WTC11 (cell line): ENCODE measurements at regions not wholly inside any gene's neighbourhood (a gene's known extent, or its start where the extent isn't known, plus 50 kb on each side); places are given as distances from the start of the nearest gene placed in this dataset.

Experiments
- ATAC-seq: fragments of 200-7000 bp; cut with Tn5 transposase; 2 replicates; pipeline ENCODE4 v1.10.0; 2021; ENCODE audit warnings: mild to moderate bottlenecking, moderate library complexity
- CTCF ChIA-PET: fragments of 300-600 bp; sonication (Branson Sonifier 250); formaldehyde crosslinking; loops from one replicate; lab custom pipeline; 2021; ENCODE audit warnings: antibody characterized with exemption; lab: Charles Lee
- POLR2A ChIA-PET: fragments of 350-600 bp; sonication (Branson Sonifier 250); formaldehyde crosslinking; loops from one replicate; lab custom pipeline; 2021; ENCODE audit warnings: antibody characterized with exemption; lab: Charles Lee
- DNase-seq: peaks from one replicate; pipeline ENCODE4 v3.0.0; 2021; ENCODE audit warnings: low spot score
- H3K27ac Mint-ChIP-seq: 2 replicates; pipeline ENCODE4 v1.8.0; 2021; ENCODE audit warnings: mixed read lengths
- H3K27me3 Mint-ChIP-seq: 2 replicates; pipeline ENCODE4 v1.8.0; 2021; ENCODE audit warnings: low read depth, mild to moderate bottlenecking, moderate library complexity, mixed read lengths
- H3K36me3 Mint-ChIP-seq: 2 replicates; pipeline ENCODE4 v1.8.0; 2021; ENCODE audit warnings: mixed read lengths
- H3K4me1 Mint-ChIP-seq: 2 replicates; pipeline ENCODE4 v1.8.0; 2022; ENCODE audit warnings: mixed read lengths
- H3K4me3 Mint-ChIP-seq: 2 replicates; pipeline ENCODE4 v1.8.0; 2021; ENCODE audit warnings: mild to moderate bottlenecking, moderate library complexity, mixed read lengths
- H3K9me3 Mint-ChIP-seq: 2 replicates; pipeline ENCODE4 v1.8.0; 2021; ENCODE audit warnings: mixed read lengths
- ELF4 ChIP-seq: sonication (generic); formaldehyde crosslinking; IDR thresholded peaks from 2 replicates; pipeline ENCODE4 v1.8.1; 2022; ENCODE audit warnings: low read depth, mild to moderate bottlenecking, moderate library complexity, missing genetic modification reagents
- EMX1 ChIP-seq: fragments of 250-450 bp; sonication (Bioruptor Pico); IDR thresholded peaks from 2 replicates; pipeline ENCODE4 v1.8.0; 2021; ENCODE audit warnings: mild to moderate bottlenecking
- ESRRA ChIP-seq: sonication (generic); formaldehyde crosslinking; IDR thresholded peaks from 2 replicates; pipeline ENCODE4 v1.8.1; 2022; ENCODE audit warnings: mild to moderate bottlenecking, missing genetic modification reagents, borderline replicate concordance
- ETV6 ChIP-seq: sonication (generic); formaldehyde crosslinking; IDR thresholded peaks from 2 replicates; pipeline ENCODE4 v1.8.1; 2022; ENCODE audit warnings: mild to moderate bottlenecking, missing genetic modification reagents
- FOXK1 ChIP-seq: sonication (generic); formaldehyde crosslinking; IDR thresholded peaks from 2 replicates; pipeline ENCODE4 v1.8.0; 2022; ENCODE audit warnings: mild to moderate bottlenecking, moderate library complexity, missing genetic modification reagents
- FOXP1 ChIP-seq: sonication (generic); formaldehyde crosslinking; IDR thresholded peaks from 2 replicates; pipeline ENCODE4 v1.8.0; 2022; ENCODE audit warnings: missing genetic modification reagents, mild to moderate bottlenecking, moderate library complexity, borderline replicate concordance
- MXD4 ChIP-seq: fragments of 250-450 bp; sonication (Bioruptor Pico); IDR thresholded peaks from 2 replicates; pipeline ENCODE4 v1.8.0; 2021; ENCODE audit warnings: mild to moderate bottlenecking, moderate library complexity, borderline replicate concordance
- MYBL2 ChIP-seq: sonication (generic); formaldehyde crosslinking; IDR thresholded peaks from 2 replicates; pipeline ENCODE4 v1.8.1; 2023; ENCODE audit warnings: mild to moderate bottlenecking, moderate library complexity, missing genetic modification reagents
- NFE2L1 ChIP-seq: sonication (generic); formaldehyde crosslinking; IDR thresholded peaks from 2 replicates; pipeline ENCODE4 v1.8.1; 2023; ENCODE audit warnings: missing genetic modification reagents
- NR1H2 ChIP-seq: sonication (generic); formaldehyde crosslinking; IDR thresholded peaks from 2 replicates; pipeline ENCODE4 v1.9.0; 2021; ENCODE audit warnings: mild to moderate bottlenecking, moderate library complexity, missing genetic modification reagents
- NR2C2 ChIP-seq: sonication (generic); formaldehyde crosslinking; IDR thresholded peaks from 2 replicates; pipeline ENCODE4 v1.8.0; 2022; ENCODE audit warnings: mild to moderate bottlenecking, missing genetic modification reagents
- PRRX2 ChIP-seq: fragments of 250-450 bp; sonication (Bioruptor Pico); IDR thresholded peaks from 2 replicates; pipeline ENCODE4 v1.8.0; 2021; ENCODE audit warnings: mild to moderate bottlenecking
- TCF7 ChIP-seq: sonication (generic); formaldehyde crosslinking; IDR thresholded peaks from 2 replicates; pipeline ENCODE4 v1.8.0; 2022; ENCODE audit warnings: mild to moderate bottlenecking, low read depth, missing genetic modification reagents, moderate library complexity
- ZNF138 ChIP-seq: sonication (generic); formaldehyde crosslinking; conservative IDR thresholded peaks from 2 replicates; pipeline ENCODE4 v1.8.1; 2022; ENCODE audit warnings: mild to moderate bottlenecking, moderate library complexity, missing genetic modification reagents
- ZNF219 ChIP-seq: sonication (generic); formaldehyde crosslinking; IDR thresholded peaks from 2 replicates; pipeline ENCODE4 v1.8.0; 2023; ENCODE audit warnings: missing genetic modification reagents, mild to moderate bottlenecking, borderline replicate concordance
- ZNF232 ChIP-seq: sonication (generic); formaldehyde crosslinking; IDR thresholded peaks from 2 replicates; pipeline ENCODE4 v1.8.0; 2022; ENCODE audit warnings: mild to moderate bottlenecking, missing genetic modification reagents
- ZNF416 ChIP-seq: fragments of 250-450 bp; sonication (Bioruptor Pico); IDR thresholded peaks from 2 replicates; pipeline ENCODE4 v1.9.0; 2021; ENCODE audit warnings: mild to moderate bottlenecking, inconsistent platforms
- TF ChIP-seq, protein P1 (sequence below): sonication (generic); formaldehyde crosslinking; IDR thresholded peaks from 2 replicates; pipeline ENCODE4 v1.8.1; 2022; ENCODE audit warnings: low read depth, mild to moderate bottlenecking, moderate library complexity, missing genetic modification reagents, borderline replicate concordance
- TF ChIP-seq, protein P2 (sequence below): sonication (generic); formaldehyde crosslinking; IDR thresholded peaks from 2 replicates; pipeline ENCODE4 v1.8.1; 2022; ENCODE audit warnings: mild to moderate bottlenecking, missing genetic modification reagents, moderate library complexity, borderline replicate concordance
- TF ChIP-seq, protein P3 (sequence below): fragments of 250-450 bp; sonication (Bioruptor Pico); IDR thresholded peaks from 2 replicates; pipeline ENCODE4 v1.9.0; 2021; ENCODE audit warnings: mild to moderate bottlenecking
- TF ChIP-seq, protein P4 (sequence below): sonication (generic); formaldehyde crosslinking; IDR thresholded peaks from 2 replicates; pipeline ENCODE4 v1.8.0; 2022; ENCODE audit warnings: mild to moderate bottlenecking, missing genetic modification reagents
- TF ChIP-seq, protein P5 (sequence below): sonication (generic); formaldehyde crosslinking; IDR thresholded peaks from 2 replicates; pipeline ENCODE4 v1.8.1; 2023; ENCODE audit warnings: mild to moderate bottlenecking, missing genetic modification reagents, moderate library complexity
- TF ChIP-seq, protein P6 (sequence below): sonication (generic); formaldehyde crosslinking; IDR thresholded peaks from 2 replicates; pipeline ENCODE4 v1.8.1; 2022; ENCODE audit warnings: mild to moderate bottlenecking, moderate library complexity, missing genetic modification reagents
- TF ChIP-seq, protein P7 (sequence below): fragments of 250-450 bp; sonication (Bioruptor Pico); IDR thresholded peaks from 2 replicates; pipeline ENCODE4 v1.9.0; 2021; ENCODE audit warnings: mild to moderate bottlenecking
- TF ChIP-seq, protein P8 (sequence below): sonication (generic); formaldehyde crosslinking; conservative IDR thresholded peaks from 2 replicates; pipeline ENCODE4 v1.8.1; 2022; ENCODE audit warnings: mild to moderate bottlenecking, missing genetic modification reagents

DNA sequence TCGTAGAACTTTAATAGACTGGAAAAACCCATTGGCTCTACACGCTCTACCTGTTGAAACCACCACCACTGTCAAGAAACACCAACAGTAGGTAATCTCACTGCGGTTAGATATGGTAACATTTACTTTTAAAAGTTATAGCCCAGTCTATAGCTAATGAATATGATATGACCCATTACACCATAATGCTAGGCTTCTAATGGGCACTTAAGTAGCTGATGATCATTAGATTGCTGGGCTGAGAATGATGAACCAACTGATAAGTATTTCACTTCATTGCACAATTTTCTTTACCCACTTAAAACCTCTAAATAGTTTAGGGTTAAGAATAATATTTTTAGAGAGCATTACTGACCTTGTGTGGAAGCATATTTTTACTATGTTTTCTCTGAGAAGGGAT lies 788.9 kb upstream of the CA10 start:
- ChIA-PET POLR2A (no interaction called here), CTCF (no interaction called here)
- Mint-ChIP-seq H3K9me3 (peaks cover 44% of the 10 kb centered on the region), H3K27me3 (peaks cover 3% of the 10 kb centered on the region; the same call in 1 of the 2 replicates), H3K4me1 (peaks cover 4% of the 10 kb centered on the region; the same call in 1 of the 2 replicates), H3K27ac (no peak overlapping the region), H3K4me3 (no peak overlapping the region), H3K36me3 (peaks cover 30% of the 10 kb centered on the region)
- DNase-seq = no peak
- no peak for ATAC-seq
- TF ChIP-seq ESRRA (CRISPR knock-in tag) (no peak), ETV6 (CRISPR knock-in tag) (no peak), NR2C2 (CRISPR knock-in tag) (no peak), ZNF219 (CRISPR knock-in tag) (no peak), NFE2L1 (CRISPR knock-in tag) (no peak), MXD4 (CRISPR knock-in tag) (no peak), ZNF232 (CRISPR knock-in tag) (no peak), MYBL2 (no peak), FOXP1 (CRISPR knock-in tag) (no peak), TCF7 (CRISPR knock-in tag) (no peak)
- TF ChIP-seq, protein P1, sequence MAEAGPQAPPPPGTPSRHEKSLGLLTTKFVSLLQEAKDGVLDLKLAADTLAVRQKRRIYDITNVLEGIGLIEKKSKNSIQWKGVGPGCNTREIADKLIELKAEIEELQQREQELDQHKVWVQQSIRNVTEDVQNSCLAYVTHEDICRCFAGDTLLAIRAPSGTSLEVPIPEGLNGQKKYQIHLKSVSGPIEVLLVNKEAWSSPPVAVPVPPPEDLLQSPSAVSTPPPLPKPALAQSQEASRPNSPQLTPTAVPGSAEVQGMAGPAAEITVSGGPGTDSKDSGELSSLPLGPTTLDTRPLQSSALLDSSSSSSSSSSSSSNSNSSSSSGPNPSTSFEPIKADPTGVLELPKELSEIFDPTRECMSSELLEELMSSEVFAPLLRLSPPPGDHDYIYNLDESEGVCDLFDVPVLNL (CRISPR knock-in tag) = no peak
- TF ChIP-seq, protein P2, sequence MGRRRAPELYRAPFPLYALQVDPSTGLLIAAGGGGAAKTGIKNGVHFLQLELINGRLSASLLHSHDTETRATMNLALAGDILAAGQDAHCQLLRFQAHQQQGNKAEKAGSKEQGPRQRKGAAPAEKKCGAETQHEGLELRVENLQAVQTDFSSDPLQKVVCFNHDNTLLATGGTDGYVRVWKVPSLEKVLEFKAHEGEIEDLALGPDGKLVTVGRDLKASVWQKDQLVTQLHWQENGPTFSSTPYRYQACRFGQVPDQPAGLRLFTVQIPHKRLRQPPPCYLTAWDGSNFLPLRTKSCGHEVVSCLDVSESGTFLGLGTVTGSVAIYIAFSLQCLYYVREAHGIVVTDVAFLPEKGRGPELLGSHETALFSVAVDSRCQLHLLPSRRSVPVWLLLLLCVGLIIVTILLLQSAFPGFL (CRISPR knock-in tag) = no peak
- TF ChIP-seq, protein P3, sequence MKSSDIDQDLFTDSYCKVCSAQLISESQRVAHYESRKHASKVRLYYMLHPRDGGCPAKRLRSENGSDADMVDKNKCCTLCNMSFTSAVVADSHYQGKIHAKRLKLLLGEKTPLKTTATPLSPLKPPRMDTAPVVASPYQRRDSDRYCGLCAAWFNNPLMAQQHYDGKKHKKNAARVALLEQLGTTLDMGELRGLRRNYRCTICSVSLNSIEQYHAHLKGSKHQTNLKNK (CRISPR knock-in tag) = no peak
- TF ChIP-seq, protein P4, sequence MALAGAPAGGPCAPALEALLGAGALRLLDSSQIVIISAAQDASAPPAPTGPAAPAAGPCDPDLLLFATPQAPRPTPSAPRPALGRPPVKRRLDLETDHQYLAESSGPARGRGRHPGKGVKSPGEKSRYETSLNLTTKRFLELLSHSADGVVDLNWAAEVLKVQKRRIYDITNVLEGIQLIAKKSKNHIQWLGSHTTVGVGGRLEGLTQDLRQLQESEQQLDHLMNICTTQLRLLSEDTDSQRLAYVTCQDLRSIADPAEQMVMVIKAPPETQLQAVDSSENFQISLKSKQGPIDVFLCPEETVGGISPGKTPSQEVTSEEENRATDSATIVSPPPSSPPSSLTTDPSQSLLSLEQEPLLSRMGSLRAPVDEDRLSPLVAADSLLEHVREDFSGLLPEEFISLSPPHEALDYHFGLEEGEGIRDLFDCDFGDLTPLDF (CRISPR knock-in tag) = no peak
- TF ChIP-seq, protein P5, sequence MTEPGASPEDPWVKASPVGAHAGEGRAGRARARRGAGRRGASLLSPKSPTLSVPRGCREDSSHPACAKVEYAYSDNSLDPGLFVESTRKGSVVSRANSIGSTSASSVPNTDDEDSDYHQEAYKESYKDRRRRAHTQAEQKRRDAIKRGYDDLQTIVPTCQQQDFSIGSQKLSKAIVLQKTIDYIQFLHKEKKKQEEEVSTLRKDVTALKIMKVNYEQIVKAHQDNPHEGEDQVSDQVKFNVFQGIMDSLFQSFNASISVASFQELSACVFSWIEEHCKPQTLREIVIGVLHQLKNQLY (CRISPR knock-in tag) = no peak

DNA sequence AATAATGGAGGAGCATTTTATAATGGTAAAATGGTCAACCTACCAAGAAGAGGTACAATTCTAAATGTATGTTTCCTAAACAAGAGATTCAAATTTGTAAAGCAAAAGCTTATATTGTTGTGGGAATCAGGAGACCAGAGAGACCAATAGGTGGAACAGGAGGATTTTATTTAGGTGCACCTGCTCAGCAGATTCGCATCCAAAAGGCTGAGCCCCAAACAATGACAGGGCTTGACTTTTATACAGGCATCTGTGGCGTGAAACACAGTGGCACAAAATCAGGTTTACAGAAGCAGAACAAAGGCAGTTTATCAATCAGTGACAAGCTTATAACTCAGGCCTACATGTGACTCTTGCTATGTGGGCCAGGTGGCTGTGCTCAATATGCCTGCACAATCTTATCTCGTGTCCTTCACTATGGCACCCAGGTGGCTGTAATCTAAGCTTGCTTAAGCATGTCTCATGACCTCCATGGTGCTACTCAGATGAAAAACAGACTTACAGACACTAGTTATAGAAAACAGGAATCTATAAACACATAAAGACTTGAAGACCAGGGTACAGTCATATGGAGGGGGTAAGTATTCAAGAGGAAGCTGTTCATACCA lies 780.2 kb upstream of the CA10 start:
- no peak overlapping the region for H3K27ac Mint-ChIP-seq
- DNase-seq = no peak
- H3K4me3 Mint-ChIP-seq = no peak overlapping the region
- H3K36me3 Mint-ChIP-seq = peaks cover 67% of the 10 kb centered on the region
- peaks cover 80% of the 10 kb centered on the region for H3K9me3 Mint-ChIP-seq
- ATAC-seq = no peak
- H3K4me1 Mint-ChIP-seq = peaks cover 14% of the 10 kb centered on the region
- H3K27me3 Mint-ChIP-seq = peaks cover 8% of the 10 kb centered on the region; the same call in 1 of the 2 replicates
- ChIA-PET CTCF (no interaction called here), POLR2A (no interaction called here)
- no peak for TF ChIP-seq PRRX2 (CRISPR knock-in tag)
- TF ChIP-seq ELF4 (CRISPR knock-in tag) = no peak
- TF ChIP-seq, protein P6, sequence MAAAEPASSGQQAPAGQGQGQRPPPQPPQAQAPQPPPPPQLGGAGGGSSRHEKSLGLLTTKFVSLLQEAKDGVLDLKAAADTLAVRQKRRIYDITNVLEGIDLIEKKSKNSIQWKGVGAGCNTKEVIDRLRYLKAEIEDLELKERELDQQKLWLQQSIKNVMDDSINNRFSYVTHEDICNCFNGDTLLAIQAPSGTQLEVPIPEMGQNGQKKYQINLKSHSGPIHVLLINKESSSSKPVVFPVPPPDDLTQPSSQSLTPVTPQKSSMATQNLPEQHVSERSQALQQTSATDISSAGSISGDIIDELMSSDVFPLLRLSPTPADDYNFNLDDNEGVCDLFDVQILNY (CRISPR knock-in tag) = no peak
- TF ChIP-seq FOXK1 (CRISPR knock-in tag) = no peak
- TF ChIP-seq NR1H2 (CRISPR knock-in tag) = no peak
- TF ChIP-seq, protein P7, sequence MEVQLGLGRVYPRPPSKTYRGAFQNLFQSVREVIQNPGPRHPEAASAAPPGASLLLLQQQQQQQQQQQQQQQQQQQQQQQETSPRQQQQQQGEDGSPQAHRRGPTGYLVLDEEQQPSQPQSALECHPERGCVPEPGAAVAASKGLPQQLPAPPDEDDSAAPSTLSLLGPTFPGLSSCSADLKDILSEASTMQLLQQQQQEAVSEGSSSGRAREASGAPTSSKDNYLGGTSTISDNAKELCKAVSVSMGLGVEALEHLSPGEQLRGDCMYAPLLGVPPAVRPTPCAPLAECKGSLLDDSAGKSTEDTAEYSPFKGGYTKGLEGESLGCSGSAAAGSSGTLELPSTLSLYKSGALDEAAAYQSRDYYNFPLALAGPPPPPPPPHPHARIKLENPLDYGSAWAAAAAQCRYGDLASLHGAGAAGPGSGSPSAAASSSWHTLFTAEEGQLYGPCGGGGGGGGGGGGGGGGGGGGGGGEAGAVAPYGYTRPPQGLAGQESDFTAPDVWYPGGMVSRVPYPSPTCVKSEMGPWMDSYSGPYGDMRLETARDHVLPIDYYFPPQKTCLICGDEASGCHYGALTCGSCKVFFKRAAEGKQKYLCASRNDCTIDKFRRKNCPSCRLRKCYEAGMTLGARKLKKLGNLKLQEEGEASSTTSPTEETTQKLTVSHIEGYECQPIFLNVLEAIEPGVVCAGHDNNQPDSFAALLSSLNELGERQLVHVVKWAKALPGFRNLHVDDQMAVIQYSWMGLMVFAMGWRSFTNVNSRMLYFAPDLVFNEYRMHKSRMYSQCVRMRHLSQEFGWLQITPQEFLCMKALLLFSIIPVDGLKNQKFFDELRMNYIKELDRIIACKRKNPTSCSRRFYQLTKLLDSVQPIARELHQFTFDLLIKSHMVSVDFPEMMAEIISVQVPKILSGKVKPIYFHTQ (CRISPR knock-in tag) = no peak
- TF ChIP-seq, protein P5 (CRISPR knock-in tag) = no peak
- no peak for TF ChIP-seq TCF7 (CRISPR knock-in tag)
- no peak for TF ChIP-seq ZNF416 (CRISPR knock-in tag)
- no peak for TF ChIP-seq EMX1 (CRISPR knock-in tag)
- TF ChIP-seq, protein P8, sequence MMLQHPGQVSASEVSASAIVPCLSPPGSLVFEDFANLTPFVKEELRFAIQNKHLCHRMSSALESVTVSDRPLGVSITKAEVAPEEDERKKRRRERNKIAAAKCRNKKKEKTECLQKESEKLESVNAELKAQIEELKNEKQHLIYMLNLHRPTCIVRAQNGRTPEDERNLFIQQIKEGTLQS (CRISPR knock-in tag) = no peak
- TF ChIP-seq ZNF138 (CRISPR knock-in tag) = no peak
